ENCODE measurements at regions not wholly inside any gene's neighbourhood (a gene's known extent, or its start where the extent isn't known, plus 50 kb on each side); places are given as distances from the start of the nearest gene placed in this dataset.

DNA sequence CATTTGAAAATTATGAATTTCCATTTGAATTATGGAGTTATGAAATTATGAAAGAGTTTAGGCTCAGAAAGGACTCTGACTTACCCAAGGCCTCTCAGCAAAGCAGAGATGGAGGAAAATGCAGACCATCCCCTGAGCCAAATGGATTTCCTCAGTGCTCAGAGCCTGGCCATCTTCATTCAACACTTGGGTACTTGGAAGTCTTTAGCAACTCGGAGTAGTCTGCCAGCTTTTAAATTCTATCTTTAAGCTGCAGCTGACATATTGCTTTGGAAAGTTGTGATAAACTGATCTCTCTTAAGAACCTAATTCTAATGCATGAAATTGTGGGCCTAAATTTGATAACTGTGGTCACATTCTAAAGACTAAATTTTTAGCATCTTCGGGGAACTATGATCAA, 315.4 kb downstream of the SAMD5 start:
- no peaks in the 10 kb centered on the region for H3K36me3 Mint-ChIP-seq
- H3K4me1 Mint-ChIP-seq = no peaks in the 10 kb centered on the region
- H3K27ac Mint-ChIP-seq = no peak overlapping the region
- Histone ChIP-seq H3K4me1 (ENCODE audit: control insufficient read depth in 1 of 2, insufficient read depth in 2 of 2, low read length in 2 of 2) (no peaks in the 10 kb centered on the region), H3K79me2 (ENCODE audit: insufficient read depth, low read length) (no peaks in the 10 kb centered on the region), H3K4me2 (replicated peaks; ENCODE audit: extremely low read depth, low read length, poor library complexity, severe bottlenecking) (no peak overlapping the region), H3K4me3 (replicated peaks in 1 of 3; ENCODE audit: low read depth in 2 of 3, low read length in 3 of 3) (no peak overlapping the region), H4K20me1 (ENCODE audit: insufficient read depth, low read length) (no peaks in the 10 kb centered on the region), H3K9ac (ENCODE audit: insufficient read depth, low read length, poor library complexity, severe bottlenecking) (no peak overlapping the region), H3K36me3 (replicated peaks in 1 of 2; ENCODE audit: control insufficient read depth in 1 of 2, insufficient read depth in 2 of 2, low read length in 2 of 2) (no peaks in the 10 kb centered on the region), H3K9me3 (replicated peaks in 1 of 2; ENCODE audit: control insufficient read depth in 1 of 2, insufficient read depth in 1 of 2, low read length in 2 of 2) (no peaks in the 10 kb centered on the region), H3K27ac (ENCODE audit: low read depth in 1 of 2, low read length in 2 of 2) (no peak overlapping the region), H3K27me3 (ENCODE audit: control insufficient read depth in 2 of 2, insufficient read depth in 2 of 2, low read length in 2 of 2) (no peaks in the 10 kb centered on the region), H2AFZ (ENCODE audit: insufficient read depth, low read depth, low read length, poor library complexity, severe bottlenecking) (no peak overlapping the region)
- TF ChIP-seq, protein P1, sequence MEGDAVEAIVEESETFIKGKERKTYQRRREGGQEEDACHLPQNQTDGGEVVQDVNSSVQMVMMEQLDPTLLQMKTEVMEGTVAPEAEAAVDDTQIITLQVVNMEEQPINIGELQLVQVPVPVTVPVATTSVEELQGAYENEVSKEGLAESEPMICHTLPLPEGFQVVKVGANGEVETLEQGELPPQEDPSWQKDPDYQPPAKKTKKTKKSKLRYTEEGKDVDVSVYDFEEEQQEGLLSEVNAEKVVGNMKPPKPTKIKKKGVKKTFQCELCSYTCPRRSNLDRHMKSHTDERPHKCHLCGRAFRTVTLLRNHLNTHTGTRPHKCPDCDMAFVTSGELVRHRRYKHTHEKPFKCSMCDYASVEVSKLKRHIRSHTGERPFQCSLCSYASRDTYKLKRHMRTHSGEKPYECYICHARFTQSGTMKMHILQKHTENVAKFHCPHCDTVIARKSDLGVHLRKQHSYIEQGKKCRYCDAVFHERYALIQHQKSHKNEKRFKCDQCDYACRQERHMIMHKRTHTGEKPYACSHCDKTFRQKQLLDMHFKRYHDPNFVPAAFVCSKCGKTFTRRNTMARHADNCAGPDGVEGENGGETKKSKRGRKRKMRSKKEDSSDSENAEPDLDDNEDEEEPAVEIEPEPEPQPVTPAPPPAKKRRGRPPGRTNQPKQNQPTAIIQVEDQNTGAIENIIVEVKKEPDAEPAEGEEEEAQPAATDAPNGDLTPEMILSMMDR (IDR thresholded peaks at IDR 0.05) = no peak
- intact Hi-C loops (cut with micrococcal nuclease) = no loop called here
- no peak for DNase-seq
- peaks cover 0 to 5% (median 2%) of the 10 kb centered on the region in 7 donors for H3K9me3 Mint-ChIP-seq
- H3K27me3 Mint-ChIP-seq (ENCODE audit: low read depth in 3 of 3) = peaks cover 0 to 2% (median 0%) of the 10 kb centered on the region in 3 donors
- H3K4me3 Mint-ChIP-seq = no peak overlapping the region
- WGBS (ENCODE audit: insufficient coverage) = 80% methylated on average over 2 of the region's 2 CpGs

DNA sequence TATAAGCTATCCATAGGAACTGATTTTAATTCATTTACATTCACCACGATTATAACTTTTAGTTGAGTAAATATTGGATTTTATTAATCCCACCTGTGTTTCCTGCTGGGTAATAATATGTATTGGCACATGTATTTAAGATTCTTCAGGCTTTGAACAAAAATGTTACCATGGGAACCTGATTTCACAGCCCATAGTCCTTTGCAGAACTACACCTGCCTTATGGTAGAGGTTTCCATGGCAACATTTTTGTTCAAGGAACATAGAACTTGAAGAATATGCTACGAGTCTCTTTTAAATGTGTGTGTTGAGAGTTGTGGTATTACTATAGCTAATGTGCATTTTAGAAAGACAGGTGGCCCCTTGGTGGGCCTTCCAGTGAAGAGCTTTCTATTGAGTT, 317.4 kb downstream of the SAMD5 start:
- Histone ChIP-seq H3K4me2 (replicated peaks; ENCODE audit: extremely low read depth, low read length, poor library complexity, severe bottlenecking) (no peak overlapping the region), H3K4me1 (ENCODE audit: control insufficient read depth in 1 of 2, insufficient read depth in 2 of 2, low read length in 2 of 2) (no peaks in the 10 kb centered on the region), H3K27me3 (ENCODE audit: control insufficient read depth in 2 of 2, insufficient read depth in 2 of 2, low read length in 2 of 2) (no peaks in the 10 kb centered on the region), H3K9ac (ENCODE audit: insufficient read depth, low read length, poor library complexity, severe bottlenecking) (no peak overlapping the region), H3K36me3 (replicated peaks in 1 of 2; ENCODE audit: control insufficient read depth in 1 of 2, insufficient read depth in 2 of 2, low read length in 2 of 2) (no peaks in the 10 kb centered on the region), H3K4me3 (replicated peaks in 1 of 3; ENCODE audit: low read depth in 2 of 3, low read length in 3 of 3) (no peak overlapping the region), H2AFZ (ENCODE audit: insufficient read depth, low read depth, low read length, poor library complexity, severe bottlenecking) (no peak overlapping the region), H3K27ac (ENCODE audit: low read depth in 1 of 2, low read length in 2 of 2) (no peak overlapping the region), H3K79me2 (ENCODE audit: insufficient read depth, low read length) (no peaks in the 10 kb centered on the region), H3K9me3 (replicated peaks in 1 of 2; ENCODE audit: control insufficient read depth in 1 of 2, insufficient read depth in 1 of 2, low read length in 2 of 2) (no peaks in the 10 kb centered on the region), H4K20me1 (ENCODE audit: insufficient read depth, low read length) (no peaks in the 10 kb centered on the region)
- 100% methylated on average over 1 of the region's 2 CpGs for WGBS (ENCODE audit: insufficient coverage)
- no peaks in the 10 kb centered on the region for H3K4me1 Mint-ChIP-seq
- DNase-seq = no peak
- H3K36me3 Mint-ChIP-seq = no peaks in the 10 kb centered on the region
- TF ChIP-seq, protein P1 (IDR thresholded peaks at IDR 0.05) = no peak
- H3K4me3 Mint-ChIP-seq = no peak overlapping the region
- peaks cover 0 to 5% (median 3%) of the 10 kb centered on the region in 7 donors for H3K9me3 Mint-ChIP-seq
- H3K27me3 Mint-ChIP-seq (ENCODE audit: low read depth in 3 of 3) = no peaks in the 10 kb centered on the region
- no peak overlapping the region for H3K27ac Mint-ChIP-seq
- intact Hi-C loops (cut with micrococcal nuclease) = no loop called here
